HepG2 (cell line): ENCODE measurements at regions not wholly inside any gene's neighbourhood (a gene's known extent, or its start where the extent isn't known, plus 50 kb on each side); places are given as distances from the start of the nearest gene placed in this dataset.

ENCODE experiments used
- ATAC-seq: fragments of 200-7000 bp; cut with Tn5 transposase; 3 replicates; pipeline ENCODE4 v1.9.1; 2020; ENCODE audit warnings: mild to moderate bottlenecking, moderate library complexity
- BruUV-seq: library from RNA; stranded (reverse); fragments of 400-500 nt; replicated peaks from 2 replicates; lab custom pipeline; 2021; lab: Mats Ljungman, UMichigan
- CTCF ChIA-PET: fragments of 300-600 bp; formaldehyde crosslinking; extraction: SDS; loops from one replicate; lab custom pipeline; 2021; ENCODE audit warnings: low total read pairs, inconsistent platforms, low intra/inter-chr PET ratio; lab: Yijun Ruan, JAX
- POLR2A ChIA-PET: fragments of 350-600 bp; sonication (Branson Sonifier 250); formaldehyde crosslinking; loops from one replicate; lab custom pipeline; 2020; ENCODE audit warnings: antibody characterized with exemption, inconsistent platforms; lab: Yijun Ruan, JAX
- DNase-seq: peaks from one replicate; pipeline ENCODE4 v3.0.0-alpha.2; 2015; ENCODE audit warnings: low spot score
- FAIRE-seq: peaks from 3 replicates; lab custom pipeline; 2011; peaks lifted over from hg19 to GRCh38; lab: Jason Lieb, UNC
- H2AFZ ChIP-seq: one replicate; pipeline ENCODE4 v1.6.1; 2011; ENCODE audit warnings: low read length, inconsistent platforms
- H3K27ac ChIP-seq: fragments of 300-600 bp; 3 replicates; pipeline ENCODE4 v1.8.0; 2011; ENCODE audit warnings: mixed run types, mild to moderate bottlenecking, mixed read lengths, low read length, inconsistent platforms; ENCODE audit not compliant: insufficient read depth; ENCODE audit errors: extremely low read length
- H3K27me3 ChIP-seq, 2 experiments: fragments of 200-600 bp in 1 of 2; 2 replicates in 1 of 2; 3 replicates in 1 of 2; pipeline versions ENCODE4 v1.6.0 to v1.8.0; 2011; ENCODE audit warnings: low read length in 2 of 2, mild to moderate bottlenecking in 2 of 2, moderate library complexity in 2 of 2, inconsistent platforms in 1 of 2; ENCODE audit not compliant: insufficient read depth in 2 of 2, control insufficient read depth in 1 of 2
- H3K36me3 ChIP-seq, 2 experiments: fragments of 200-600 bp in 1 of 2; replicated peaks in 1 of 2; 2 replicates in 1 of 2; 3 replicates in 1 of 2; pipeline versions ENCODE4 v1.5.1 to v1.8.0; 2011; ENCODE audit warnings: low read length in 2 of 2, inconsistent platforms in 1 of 2; ENCODE audit not compliant: insufficient read depth in 2 of 2, control insufficient read depth in 1 of 2
- H3K4me1 ChIP-seq: 2 replicates; pipeline ENCODE4 v1.5.1; 2012; ENCODE audit warnings: low read length, inconsistent platforms; ENCODE audit not compliant: insufficient read depth
- H3K4me2 ChIP-seq: 2 replicates; pipeline ENCODE4 v1.6.0; 2011; ENCODE audit warnings: low read depth, low read length, inconsistent platforms
- H3K4me3 ChIP-seq, 3 experiments: fragments of 200-600 bp in 1 of 3; sonication (generic), shearing (Covaris generic) in 1 of 3; replicated peaks in 1 of 3; 2 replicates each; pipeline ENCODE4 v1.5.1; 2011 to 2016; ENCODE audit warnings: low read length in 3 of 3, inconsistent platforms in 2 of 3, low read depth in 2 of 3, mild to moderate bottlenecking in 2 of 3, control low read depth in 1 of 3, mixed read lengths in 1 of 3; ENCODE audit not compliant: insufficient read depth in 1 of 3
- H3K79me2 ChIP-seq: one replicate; pipeline ENCODE4 v1.6.1; 2011; ENCODE audit warnings: low read length, inconsistent platforms; ENCODE audit not compliant: insufficient read depth
- H3K9ac ChIP-seq: 2 replicates; pipeline ENCODE4 v1.6.0; 2011; ENCODE audit warnings: mild to moderate bottlenecking, low read depth, low read length, inconsistent platforms; ENCODE audit not compliant: insufficient read depth
- H3K9me3 ChIP-seq: 2 replicates; pipeline ENCODE4 v1.5.1; 2012; ENCODE audit warnings: mild to moderate bottlenecking, low read length
- H4K20me1 ChIP-seq: 2 replicates; pipeline ENCODE4 v1.6.0; 2011; ENCODE audit warnings: inconsistent platforms, mild to moderate bottlenecking, low read length, moderate library complexity; ENCODE audit not compliant: insufficient read depth
- CTCF ChIP-seq: sonication (generic); formaldehyde crosslinking; IDR thresholded peaks from 2 replicates; pipeline ENCODE4 v1.5.0; 2020; ENCODE audit warnings: mild to moderate bottlenecking, missing genetic modification reagents, moderate library complexity
- GMEB2 ChIP-seq: IDR thresholded peaks from 2 replicates; pipeline ENCODE4 v1.6.1; 2016; ENCODE audit warnings: missing biosample characterization, missing genetic modification reagents, low read depth
- HES4 ChIP-seq: sonication (generic); formaldehyde crosslinking; IDR thresholded peaks from 2 replicates; pipeline ENCODE4 v1.9.0; 2021; ENCODE audit warnings: mild to moderate bottlenecking, missing genetic modification reagents, borderline replicate concordance
- HNF4G ChIP-seq, 2 experiments: sonication (generic) in 1 of 2; formaldehyde crosslinking in 1 of 2; IDR thresholded peaks; 2 replicates each; pipeline versions ENCODE4 v1.4.0 to v1.6.1; 2011 to 2020; ENCODE audit warnings: borderline replicate concordance in 2 of 2, low read depth in 2 of 2, mild to moderate bottlenecking in 2 of 2, low read length in 1 of 2, missing genetic modification reagents in 1 of 2, moderate library complexity in 1 of 2
- MAFG ChIP-seq: sonication (generic); formaldehyde crosslinking; IDR thresholded peaks from 2 replicates; pipeline ENCODE4 v1.5.1; 2020; ENCODE audit warnings: mild to moderate bottlenecking, missing genetic modification reagents
- NFE2 ChIP-seq: sonication (generic); formaldehyde crosslinking; IDR thresholded peaks from 2 replicates; pipeline ENCODE4 v1.4.0; 2020; ENCODE audit warnings: missing genetic modification reagents
- NRL ChIP-seq: sonication (generic); formaldehyde crosslinking; IDR thresholded peaks from 2 replicates; pipeline ENCODE4 v1.5.0; 2020; ENCODE audit warnings: missing genetic modification reagents, mild to moderate bottlenecking, moderate library complexity, borderline replicate concordance
- POLR2AphosphoS2 ChIP-seq: IDR thresholded peaks from 2 replicates; pipeline ENCODE4 v1.6.1; 2011; ENCODE audit warnings: low read depth, low read length, improper control_type of control experiment
- ZMYM2 ChIP-seq: sonication (generic); formaldehyde crosslinking; IDR thresholded peaks from 2 replicates; pipeline ENCODE4 v1.8.0; 2022; ENCODE audit warnings: mild to moderate bottlenecking, missing genetic modification reagents
- ZNF407 ChIP-seq: sonication (generic); formaldehyde crosslinking; IDR thresholded peaks from one replicate; pipeline ENCODE4 v1.5.1; 2020; ENCODE audit warnings: mild to moderate bottlenecking, missing genetic modification reagents; ENCODE audit errors: not compliant biosample characterization
- ZNF441 ChIP-seq: sonication (generic); formaldehyde crosslinking; IDR thresholded peaks from 2 replicates; pipeline ENCODE4 v1.7.0; 2021; ENCODE audit warnings: missing genetic modification reagents, borderline replicate concordance
- ZNF501 ChIP-seq: sonication (generic); formaldehyde crosslinking; IDR thresholded peaks from 2 replicates; pipeline ENCODE4 v1.5.1; 2020; ENCODE audit warnings: mild to moderate bottlenecking, moderate library complexity, missing genetic modification reagents
- ZNF777 ChIP-seq: sonication (generic); formaldehyde crosslinking; IDR thresholded peaks from 2 replicates; pipeline ENCODE4 v1.4.0; 2020; ENCODE audit warnings: missing genetic modification reagents
- WGBS: methylation state at CpG from one replicate; pipeline ENCODE4 v1.1.6; 2017; ENCODE audit warnings: low lambda C conversion rate; 5-methylcytosine and 5-hydroxymethylcytosine counted together
- in situ Hi-C: cut with HindIII; loops from 2 replicates; pipeline ENCODE4 v1.10.0; 2017; ENCODE audit warnings: low pct_unique_long_range_greater_than_20kb; ENCODE audit not compliant: extremely low pct_ligation_motif_present
- intact Hi-C: fragments of 100-400 bp; cut with micrococcal nuclease; formaldehyde crosslinking; loops from one replicate; pipeline ENCODE4 v1.10.0; 2022; ENCODE audit not compliant: unreplicated experiment

- no peak for ATAC-seq
- H3K4me1 ChIP-seq: no peaks in the 10 kb centered on the region
- 0% methylated on average over 3 of the region's 3 CpGs for WGBS
- no peak overlapping the region for H3K4me2 ChIP-seq
- no TSS peak for BruUV-seq
- ChIA-PET POLR2A (no interaction called here), CTCF (no interaction called here)
- in situ Hi-C loops: no loop called here
- no peak for FAIRE-seq
- H3K36me3 ChIP-seq: no peaks in the 10 kb centered on the region
- H3K27me3 ChIP-seq: no peaks in the 10 kb centered on the region
- no peak for DNase-seq
- no peak overlapping the region for H3K9ac ChIP-seq
- no peak overlapping the region for H2AFZ ChIP-seq
- H3K27ac ChIP-seq: no peak overlapping the region
- H3K9me3 ChIP-seq: no peaks in the 10 kb centered on the region
- H3K4me3 ChIP-seq: no peak overlapping the region
- intact Hi-C loops: no loop called here
- H3K79me2 ChIP-seq: no peaks in the 10 kb centered on the region
- no peaks in the 10 kb centered on the region for H4K20me1 ChIP-seq
- TF ChIP-seq ZNF407 (CRISPR knock-in tag): no peak
- TF ChIP-seq MAFG: no peak
- no peak for TF ChIP-seq ZNF501 (CRISPR knock-in tag)
- no peak for TF ChIP-seq POLR2AphosphoS2
- TF ChIP-seq CTCF (CRISPR knock-in tag): no peak
- no peak for TF ChIP-seq HES4 (CRISPR knock-in tag)
- no peak for TF ChIP-seq ZMYM2 (CRISPR knock-in tag)
- no peak for TF ChIP-seq HNF4G (IDR thresholded peaks at IDR 0.05; ENCODE audit: borderline replicate concordance, low read depth, low read length)
- no peak for TF ChIP-seq HNF4G (CRISPR knock-in tag; IDR thresholded peaks at IDR 0.05; ENCODE audit: borderline replicate concordance, low read depth)
- TF ChIP-seq ZNF777: no peak
- no peak for TF ChIP-seq GMEB2 (CRISPR knock-in tag)
- no peak for TF ChIP-seq NFE2 (CRISPR knock-in tag)
- TF ChIP-seq ZNF441 (CRISPR knock-in tag): no peak
- TF ChIP-seq NRL (CRISPR knock-in tag): no peak
Measured at GRCh38 chr5:6941631-6942030, 228.4 kb downstream of the TENT4A start.
